ENCODE measurements at regions not wholly inside any gene's neighbourhood (a gene's known extent, or its start where the extent isn't known, plus 50 kb on each side); places are given as distances from the start of the nearest gene placed in this dataset.

DNA sequence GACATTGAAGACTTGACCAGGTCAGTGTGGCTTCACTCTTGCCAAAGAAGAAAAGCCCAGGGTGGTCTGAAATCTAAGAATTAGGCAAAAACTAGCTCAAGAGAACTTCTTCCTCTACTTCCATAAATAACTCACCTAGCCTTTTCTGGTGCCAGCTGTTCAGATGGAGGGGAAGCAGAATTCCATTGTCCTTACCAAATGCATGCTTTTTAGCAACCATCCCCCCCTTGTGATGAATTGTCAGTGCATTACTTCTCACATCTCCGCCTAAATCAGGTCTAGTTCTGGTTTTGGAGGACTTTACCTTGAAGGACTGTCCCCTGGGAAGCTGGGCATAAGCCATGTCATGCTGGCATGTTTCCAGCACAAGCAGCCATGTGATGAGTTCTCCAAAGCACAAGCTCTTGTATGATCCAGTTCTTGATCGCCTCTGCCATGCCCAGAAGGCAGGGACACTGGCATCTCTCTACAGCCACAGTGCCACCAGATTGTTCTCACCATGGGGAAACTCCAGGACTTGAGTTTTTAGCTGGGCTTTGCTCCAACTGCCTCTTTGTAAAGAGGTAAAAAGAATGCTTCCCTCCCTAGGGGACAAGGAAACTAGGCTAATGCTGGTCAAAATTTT, 96.4 kb upstream of the IL12A start:
- DNase-seq: no peak

DNA sequence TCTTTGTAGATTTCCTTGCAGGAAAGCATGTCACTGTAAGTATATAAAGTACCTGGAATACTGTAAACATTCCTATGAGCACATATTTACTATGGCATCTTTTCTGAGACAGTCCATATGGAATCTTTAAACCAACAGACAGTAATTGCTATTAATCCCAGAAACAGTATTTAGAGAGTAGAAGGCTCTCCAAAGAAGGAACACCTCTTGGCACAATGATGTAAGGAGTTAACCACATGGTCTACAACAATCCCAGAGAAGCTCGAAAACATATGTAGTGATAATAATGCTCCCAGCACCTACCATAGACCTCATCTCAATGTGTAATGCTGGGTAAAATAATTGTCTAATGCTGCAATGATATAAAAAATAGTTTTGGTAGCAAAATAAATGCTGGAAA, 95.8 kb upstream of the IL12A start:
- DNase-seq: no peak

DNA sequence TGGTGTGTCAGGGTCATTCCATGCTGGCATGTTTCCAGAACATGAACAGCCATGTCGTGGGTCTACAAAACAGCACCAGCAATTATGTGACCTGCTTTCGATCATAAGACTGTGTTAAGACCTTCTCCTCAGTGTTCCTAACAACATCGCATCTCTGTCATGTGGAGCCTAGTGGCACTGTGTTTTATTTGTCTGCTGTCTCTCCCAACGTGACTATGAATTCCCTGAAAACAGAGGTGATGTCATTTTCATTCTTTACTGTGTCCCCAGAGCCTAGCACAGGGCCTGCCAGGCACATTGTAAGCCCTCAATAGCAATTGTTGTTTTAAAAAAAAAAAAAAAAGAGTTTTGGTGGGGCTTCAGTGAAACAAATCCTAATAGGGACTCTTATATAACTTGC, 94.2 kb upstream of the IL12A start:
- no peak for DNase-seq

DNA sequence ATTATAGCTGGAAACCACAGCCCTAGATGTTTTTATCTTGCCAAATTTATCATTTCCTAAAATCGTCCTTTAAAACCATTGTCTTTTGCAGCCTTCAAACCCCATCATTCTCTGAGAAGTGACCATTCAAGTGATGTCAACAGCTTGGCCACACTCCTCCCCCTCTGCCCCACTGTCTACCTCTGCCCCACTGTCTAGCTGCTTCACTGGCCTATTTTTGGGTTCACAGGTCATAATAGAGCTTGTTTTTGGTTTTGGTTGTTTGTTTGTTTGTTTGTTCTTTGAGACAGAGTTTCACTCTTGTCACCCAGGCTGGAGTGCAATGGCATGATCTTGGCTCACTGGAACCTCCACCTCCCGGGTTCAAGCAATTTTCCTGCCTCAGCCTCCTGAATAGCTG, 93.2 kb upstream of the IL12A start:
- DNase-seq: no peak

DNA sequence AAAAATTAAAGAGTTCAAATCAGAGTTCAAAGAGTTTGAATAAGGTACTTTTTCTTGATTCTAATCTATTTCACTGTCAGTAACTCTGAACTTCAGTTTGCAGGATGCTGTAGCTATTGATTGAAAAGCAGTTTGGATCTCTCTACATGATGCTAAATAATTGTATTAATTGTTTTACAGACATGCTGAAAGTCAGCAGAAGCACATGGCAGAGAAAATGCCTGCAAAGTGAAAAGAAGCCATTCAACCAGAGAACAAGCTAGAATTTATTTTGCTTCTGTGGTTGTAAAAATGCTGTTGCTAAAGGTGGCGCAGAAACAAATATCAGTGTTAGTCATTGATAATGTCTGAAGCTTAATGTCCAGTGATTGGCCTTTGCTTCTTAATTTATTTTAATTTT, 92.1 kb upstream of the IL12A start:
- DNase-seq: no peak

DNA sequence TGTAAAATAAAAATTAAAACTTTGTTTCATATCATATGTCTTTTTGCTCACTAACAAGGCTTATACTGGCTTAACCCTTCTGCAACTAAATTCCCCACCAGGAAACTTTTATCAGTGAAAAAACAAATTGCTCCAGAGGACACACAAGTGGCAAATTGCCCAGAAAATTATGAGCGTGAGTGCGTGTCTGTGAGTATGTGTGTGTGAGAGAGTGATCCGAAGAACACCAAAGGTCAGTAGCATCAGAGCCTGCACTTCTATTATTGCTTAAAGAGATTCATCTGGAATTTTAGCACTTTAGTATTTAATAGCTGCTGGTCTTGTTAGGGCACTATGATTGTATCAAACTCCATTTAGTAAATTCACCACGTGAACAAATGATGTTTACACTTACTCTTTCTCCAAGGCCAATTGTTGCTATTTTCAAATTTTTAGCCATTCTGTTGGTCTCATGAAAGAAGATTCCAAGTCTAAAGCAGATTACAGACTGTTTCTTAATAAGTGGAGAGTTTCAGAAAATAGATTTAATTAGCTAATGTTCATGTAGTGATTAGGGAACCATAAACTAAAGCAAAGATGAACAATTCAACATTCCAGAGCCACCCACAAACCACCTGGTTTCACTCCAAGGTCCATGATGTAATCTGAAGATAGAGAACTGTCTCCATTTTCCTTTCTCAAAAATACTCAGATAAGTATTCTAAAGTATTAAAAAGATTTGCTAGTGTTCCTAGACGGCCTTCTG, 91.1 kb upstream of the IL12A start:
- DNase-seq: no peak

DNA sequence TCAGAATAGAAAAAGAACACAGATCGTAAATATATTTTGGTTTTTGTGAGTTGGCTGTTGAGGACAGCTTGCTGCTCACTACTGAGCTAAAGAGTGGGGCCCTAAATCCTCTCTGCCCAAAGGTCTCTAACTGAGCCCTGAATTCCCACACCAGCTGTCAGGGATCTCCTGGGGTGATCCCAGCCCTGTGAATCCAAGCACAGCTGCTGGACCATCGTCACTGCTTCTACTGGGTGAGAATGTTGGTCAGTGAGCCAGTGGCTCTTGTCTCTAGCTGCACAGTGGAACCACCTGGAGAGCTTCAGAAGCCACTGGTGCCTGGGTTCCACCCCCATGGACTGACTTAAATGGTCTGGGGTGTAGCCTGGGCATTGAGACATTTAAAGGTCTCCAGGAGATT, 90.5 kb upstream of the IL12A start:
- DNase-seq: no peak

DNA sequence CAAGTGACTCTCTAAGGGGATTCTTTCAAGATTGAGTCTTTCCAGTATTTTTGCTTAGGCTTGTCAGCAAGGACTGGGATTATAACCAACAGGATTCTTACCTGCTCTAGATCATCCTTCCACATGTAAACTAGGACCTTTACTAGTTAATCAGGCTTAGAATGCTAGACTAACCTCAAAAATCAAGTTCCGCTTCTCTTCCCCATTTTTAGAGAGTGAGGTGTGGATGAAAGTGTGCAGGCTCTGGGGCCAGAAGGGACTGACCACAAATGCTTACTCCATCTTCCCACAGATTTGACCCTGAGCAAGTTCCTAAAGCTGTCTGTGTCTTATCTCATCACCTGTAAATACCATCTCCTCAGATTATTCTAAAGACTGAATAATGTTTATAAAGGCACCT, 89.5 kb upstream of the IL12A start:
- DNase-seq: peak; percentile 48

DNA sequence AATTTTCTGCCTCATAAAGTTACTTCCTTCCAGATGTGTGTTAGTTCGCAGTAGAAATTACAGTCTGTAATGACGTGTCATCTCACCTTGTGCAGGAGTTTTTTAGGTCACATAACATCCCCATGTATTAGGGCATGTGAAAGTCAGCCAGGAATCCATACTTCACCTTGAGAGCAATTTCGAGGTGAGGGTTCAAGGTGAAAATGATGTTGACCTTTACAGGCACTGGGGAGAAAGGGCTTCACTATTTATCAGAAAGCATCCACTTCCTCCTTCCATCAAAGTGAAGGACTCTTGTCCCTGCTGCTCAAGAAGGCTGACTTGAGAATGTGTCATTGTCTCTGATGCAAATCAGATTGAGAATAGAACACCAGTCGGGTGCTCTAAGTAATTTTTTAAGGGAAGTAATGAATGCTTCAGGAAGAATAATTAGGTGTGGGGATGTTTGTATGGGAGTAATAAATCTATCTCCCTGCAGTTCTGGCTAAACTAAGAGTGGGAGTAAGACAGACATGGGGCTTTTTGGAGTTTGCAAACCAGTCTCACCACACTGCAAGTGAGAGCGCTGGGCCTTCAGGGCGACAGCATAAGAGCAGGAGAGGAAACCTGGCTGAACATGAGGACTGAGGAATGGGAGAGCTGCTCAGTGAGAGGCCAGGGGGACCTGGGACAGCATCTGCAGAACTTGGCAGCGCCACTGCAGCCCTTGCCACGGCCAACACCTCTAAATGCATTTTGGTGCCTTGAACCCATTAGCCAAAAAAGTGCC, 85.9 kb upstream of the IL12A start:
- peak; percentile 53 for DNase-seq

DNA sequence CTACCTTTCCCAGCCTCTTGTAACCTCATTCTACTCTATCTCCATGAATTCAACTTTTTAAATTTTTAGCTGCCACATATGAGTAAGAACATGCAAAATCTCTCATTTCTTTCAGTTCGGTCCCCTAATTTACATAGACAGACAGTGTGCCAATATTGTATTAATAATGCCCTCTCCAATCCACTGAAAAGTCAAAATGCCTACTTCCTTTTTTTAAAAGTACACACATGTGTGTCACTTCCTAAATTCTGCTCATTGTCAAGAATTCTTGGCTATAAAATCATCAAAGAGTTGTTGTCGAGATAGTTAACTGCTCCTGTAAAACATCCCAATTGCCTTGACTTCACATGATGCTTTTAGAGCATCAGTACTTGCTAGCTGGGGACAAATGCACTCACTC, 84.2 kb upstream of the IL12A start:
- DNase-seq: peak; percentile 89

DNA sequence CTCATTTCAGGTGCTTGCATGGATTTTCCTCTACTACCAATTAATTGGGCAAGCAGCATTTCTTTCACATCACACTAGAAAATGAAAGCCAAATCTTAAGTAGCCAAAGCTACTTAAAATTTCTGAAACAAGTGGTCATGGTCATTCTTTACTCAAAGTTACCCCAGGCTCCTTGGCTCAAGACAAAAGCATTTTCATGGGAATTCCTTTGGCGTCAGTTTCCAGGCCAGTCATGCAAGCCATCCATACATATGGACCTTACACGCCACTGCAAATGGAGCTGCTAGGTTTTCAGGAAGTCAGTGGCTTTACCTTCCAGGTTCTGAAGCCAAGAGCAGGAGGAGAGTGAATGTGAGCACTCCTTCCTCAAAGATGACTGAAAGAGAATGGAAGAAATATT, 83.7 kb upstream of the IL12A start:
- no peak for DNase-seq

DNA sequence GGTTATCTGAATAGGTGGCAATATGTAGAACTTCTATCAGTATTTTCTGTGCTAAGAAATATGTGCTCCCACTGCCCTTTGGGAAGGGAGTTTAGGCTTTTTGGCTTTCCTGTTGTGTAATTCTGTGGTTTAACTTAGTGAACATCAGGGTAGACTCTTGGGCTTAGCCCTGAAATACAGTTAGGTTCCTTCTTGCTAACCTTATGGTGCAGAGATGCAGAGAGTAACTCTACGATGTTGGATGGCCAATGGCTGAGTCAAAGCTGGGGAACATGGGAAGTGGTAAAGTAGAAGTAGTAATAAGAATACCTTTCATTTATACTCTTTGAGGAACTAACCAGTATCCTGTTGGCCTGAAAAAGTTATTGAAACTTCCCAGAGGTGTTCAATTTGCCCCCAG, 80.8 kb upstream of the IL12A start:
- peak; percentile 97 for DNase-seq

DNA sequence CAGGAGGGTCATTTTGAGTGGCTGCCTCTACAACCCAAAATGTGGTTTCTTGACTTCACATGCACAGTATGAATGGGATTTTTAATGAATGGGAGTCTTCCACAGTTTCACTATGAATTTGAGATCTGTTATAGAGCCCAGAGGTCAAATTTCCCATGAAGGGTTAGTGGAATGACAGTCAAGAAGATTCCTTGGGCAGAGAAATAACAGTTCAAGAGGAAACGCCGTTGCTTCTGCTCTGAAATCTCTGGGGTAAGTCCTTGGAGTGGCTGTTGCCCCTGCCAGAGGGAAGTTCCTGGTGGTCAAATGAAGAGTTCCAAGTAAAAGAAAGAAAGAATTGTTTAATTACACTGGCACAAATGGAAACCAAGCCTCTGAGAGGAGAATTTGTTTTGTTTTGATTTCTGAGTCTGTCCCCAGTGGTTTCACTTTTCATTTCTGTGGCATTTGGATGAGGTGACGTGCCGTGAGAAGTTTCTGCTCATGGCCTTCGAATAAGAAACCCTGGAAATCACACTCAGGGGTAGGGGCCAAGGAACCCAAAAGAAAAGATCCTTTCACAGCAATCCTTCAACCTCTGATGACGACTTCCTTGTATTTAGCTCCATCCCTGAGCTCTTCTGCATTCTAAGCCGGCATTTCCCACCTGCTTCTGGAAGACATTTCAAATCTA, 77.5 kb upstream of the IL12A start:
- DNase-seq: peak; percentile 6

DNA sequence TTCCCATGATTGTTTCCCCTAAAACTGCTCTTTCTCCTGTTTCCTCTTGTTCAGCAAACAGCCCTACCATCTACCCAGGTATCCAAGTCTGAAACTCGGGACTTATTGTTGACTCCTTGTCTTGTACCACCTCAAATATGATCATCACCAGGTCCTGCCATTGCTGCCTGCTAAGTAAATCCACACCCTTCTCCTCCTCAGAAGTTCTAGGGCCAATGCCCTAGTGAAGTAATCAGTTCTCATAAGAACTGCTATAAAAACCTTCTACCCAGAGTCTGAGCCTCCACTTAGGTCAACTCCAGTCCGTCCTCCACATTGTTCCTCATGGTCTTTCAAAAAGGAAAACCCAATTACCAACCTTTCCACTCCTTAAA, 77.0 kb upstream of the IL12A start:
- no peak for DNase-seq

DNA sequence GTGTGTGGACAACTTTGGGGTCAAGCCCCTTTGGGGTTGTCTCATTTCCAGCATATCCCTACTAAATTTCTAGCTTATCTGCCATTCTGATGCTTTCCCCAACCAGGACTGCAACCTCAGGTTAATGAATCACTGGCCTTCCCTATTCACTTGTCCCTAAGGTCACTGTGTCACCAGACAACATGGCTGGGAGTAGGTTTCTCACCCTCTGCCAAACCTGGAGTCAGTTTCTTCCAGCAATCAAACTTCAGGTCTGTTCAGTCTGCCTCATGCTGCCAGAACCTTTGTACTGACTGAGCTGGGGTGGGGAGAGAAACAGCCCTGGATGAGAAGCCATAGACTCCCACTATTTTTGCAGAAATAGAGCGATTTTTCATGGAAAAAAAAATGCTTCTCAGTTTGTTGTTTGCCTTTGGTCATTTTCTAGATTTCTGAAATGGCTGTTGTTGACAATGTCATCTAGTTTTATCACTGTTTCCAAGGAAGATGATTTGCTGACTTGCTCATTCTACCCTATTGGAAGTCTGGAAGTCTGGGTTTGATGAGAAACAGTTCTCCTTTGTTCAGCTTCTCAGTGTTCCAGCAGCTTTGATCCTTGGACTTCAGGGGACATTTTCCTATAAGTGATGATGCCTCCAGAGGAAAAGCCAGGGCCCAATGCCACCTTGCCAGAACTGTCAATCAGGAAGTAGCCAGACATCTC, 74.8 kb upstream of the IL12A start:
- no peak for DNase-seq

DNA sequence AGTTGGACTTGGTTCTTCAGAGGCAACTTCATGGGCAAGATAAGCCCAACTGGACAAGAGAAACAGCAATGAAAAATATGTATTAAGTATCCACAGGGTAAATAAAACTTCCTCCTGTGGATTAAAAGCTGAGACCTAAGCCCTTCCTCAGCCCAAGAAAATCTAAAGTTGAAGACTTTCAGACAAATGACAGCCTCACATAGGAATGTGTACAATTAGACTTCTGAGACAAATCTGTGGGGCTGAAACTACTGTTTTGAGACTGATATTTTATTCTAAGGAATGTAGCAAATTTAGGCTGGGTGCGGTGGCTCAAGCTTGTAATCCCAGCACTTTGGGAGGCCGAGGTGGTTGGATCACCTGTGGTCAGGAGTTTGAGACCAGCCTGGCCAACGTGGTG, 74.2 kb upstream of the IL12A start:
- no peak for DNase-seq

DNA sequence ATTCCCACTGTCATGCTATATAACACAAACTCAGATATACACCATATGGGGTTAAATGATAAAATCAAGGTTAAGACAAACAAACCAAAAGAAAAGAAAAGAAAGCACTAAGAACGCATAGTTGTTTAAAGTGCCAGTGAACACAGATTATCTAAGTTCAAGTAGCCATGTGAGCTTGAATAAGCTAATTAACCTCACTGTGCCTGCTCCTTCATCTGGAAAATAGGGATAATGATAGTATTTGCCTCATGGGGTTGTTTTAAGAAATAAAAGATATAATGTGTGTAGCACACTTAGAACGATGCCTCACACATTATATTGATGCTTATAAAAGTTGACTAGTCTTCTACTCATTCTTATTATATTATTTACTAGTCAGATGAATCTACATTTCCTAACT, 72.6 kb upstream of the IL12A start:
- DNase-seq: no peak

DNA sequence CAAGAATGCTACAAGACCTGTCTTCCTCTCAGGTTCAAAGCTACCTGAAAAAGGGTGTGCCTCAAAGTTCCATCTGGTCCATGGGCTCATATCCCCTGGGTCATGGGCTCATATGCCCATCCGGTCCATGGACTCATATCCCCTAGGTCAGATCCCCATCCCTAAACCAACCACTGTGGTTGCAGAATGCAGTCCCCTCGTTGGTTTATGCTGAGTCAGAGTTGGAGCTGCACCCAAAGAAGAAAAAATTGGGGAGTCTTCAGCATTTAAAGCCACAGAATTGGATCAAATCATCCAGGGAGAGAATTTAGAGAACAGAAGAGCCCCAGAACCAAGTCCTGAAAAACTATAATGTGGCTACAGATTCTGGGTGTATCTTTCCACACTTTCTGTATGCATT, 71.5 kb upstream of the IL12A start:
- DNase-seq: no peak

DNA sequence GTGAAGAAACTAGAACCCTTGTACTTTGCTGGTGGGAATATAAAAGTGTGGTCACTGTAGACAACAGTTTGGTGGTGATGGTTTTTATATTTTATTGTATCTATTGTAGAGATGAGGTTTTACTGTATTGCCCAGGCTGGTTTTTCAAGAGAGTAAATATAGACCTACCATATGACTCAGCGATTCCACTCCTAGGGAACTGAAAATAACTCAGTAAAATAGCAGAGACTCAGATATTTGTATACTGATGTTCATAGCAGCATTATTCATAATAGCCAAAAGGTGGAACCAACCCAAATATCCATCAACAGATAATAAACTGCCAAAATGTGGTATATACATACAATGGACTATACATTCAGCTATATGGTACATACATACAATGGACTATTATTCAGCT, 68.8 kb upstream of the IL12A start:
- peak; percentile 84 for DNase-seq

DNA sequence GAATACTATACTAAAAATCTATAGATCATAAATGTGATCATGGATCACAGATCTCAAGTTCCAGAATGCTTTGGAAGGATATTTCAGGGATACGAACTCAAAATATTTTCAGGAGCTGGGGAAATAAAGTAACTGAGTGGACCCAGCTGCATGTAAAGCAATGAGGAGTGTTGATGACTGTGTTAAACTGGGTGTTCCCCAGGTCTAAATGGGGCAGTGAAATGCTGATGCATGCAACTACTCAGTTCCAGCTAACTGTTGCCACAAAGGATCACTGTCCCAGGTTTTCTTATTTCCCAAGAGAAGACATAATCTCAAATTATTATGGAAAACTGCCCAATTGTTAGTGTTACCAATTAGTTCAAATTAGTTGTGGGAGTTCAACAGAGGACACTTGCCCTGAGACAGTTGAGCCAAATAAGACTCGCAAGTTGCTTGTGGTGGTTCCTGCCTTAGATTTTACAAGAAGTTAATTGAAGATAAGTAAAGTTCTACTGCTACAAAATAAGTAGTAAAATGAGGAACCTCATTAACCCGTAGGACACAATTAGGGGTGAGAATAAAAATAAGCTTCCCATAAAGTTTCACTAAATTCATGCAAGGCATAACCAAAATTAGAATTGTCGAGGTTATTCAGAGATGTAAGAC, 66.3 kb upstream of the IL12A start:
- peak; percentile 37 for DNase-seq

DNA sequence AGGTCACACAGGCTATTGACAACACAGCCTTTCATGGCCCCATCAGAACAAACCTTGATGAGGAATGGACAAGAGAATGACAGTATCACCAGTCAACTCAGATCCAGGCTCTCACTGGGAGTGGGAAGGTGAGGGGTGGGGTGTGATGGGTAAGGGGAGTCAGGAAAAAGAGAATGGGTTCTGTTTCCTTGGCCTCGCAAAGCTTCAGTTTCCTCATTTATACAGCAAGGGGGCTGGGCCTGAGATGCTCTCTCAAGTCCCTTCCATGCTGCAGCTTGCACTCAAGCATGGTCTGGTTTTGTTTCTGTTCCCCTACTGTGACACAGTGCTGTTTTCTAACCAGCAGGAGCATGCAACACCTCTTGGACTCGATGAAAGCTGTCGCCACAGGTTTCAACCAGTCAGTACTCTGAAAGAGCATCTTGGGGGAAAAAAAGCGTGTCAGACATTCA, 65.7 kb upstream of the IL12A start:
- peak; percentile 90 for DNase-seq

DNA sequence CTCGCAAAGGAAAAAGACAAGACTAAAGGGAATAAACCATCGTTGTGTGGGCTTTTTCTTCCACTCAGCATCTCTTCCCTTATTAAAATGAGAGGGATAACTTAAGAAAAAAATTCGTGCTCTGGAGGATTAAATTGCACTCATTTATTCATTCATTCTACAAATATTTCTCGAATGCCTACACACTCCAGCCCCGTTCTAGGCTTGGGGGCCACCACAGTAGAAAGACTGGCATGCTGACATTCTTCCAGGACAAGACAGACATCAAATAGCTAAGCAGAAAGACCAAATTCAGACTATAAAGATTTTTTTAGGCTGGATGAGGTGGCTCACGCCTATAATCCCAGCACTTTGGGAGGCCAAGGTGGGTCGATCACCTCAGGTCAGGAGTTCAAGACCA, 65.3 kb upstream of the IL12A start:
- DNase-seq: no peak

DNA sequence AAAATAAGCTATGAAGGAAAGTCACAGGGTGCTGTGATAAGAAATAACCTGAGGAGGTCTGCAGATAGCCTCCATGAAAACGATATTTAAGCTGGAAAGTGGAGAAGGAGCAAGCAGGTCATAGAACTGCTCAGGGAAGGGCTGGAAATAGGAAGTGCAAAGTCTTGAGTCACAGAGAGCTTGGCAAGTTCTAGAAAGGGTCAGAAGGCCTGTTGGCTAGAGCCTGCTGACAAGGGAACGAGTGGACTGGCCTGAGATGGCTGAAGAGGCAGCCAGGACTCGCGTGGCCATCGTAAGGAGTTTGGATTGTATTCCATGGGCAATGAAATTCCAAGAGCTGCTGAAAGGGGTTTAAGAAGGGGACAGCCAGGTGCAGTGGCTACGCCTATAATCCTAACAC, 64.7 kb upstream of the IL12A start:
- peak; percentile 50 for DNase-seq

All from MV-4-11 (cell line).